ENCODE measurements at regions not wholly inside any gene's neighbourhood (a gene's known extent, or its start where the extent isn't known, plus 50 kb on each side); places are given as distances from the start of the nearest gene placed in this dataset.

GRCh38 chr3:13716540-13717221 lies 163.2 kb downstream of the WNT7A start (continued):
- TF ChIP-seq REST (IDR thresholded peaks at IDR 0.05; ENCODE audit: unreplicated experiment) (no peak), POLR2AphosphoS5 (IDR thresholded peaks at IDR 0.05; ENCODE audit: low read depth) (no peak), STAT1 (IDR thresholded peaks at IDR 0.05; ENCODE audit: unreplicated experiment) (no peak), ZNF114 (CRISPR knock-in tag; IDR thresholded peaks at IDR 0.05) (no peak), CREB1 (CRISPR knock-in tag; IDR thresholded peaks at IDR 0.05; ENCODE audit: low read depth) (no peak), JUNB (IDR thresholded peaks at IDR 0.05; ENCODE audit: unreplicated experiment) (no peak)

GRCh38 chr3:13715961-13716360 lies 163.9 kb downstream of the WNT7A start:
- Mint-ChIP-seq H3K27ac (no peak overlapping the region), H3K36me3 (ENCODE audit: low read depth) (peaks cover 13% of the 10 kb centered on the region), H3K4me1 (peaks cover 9% of the 10 kb centered on the region; the same call in 2 of the 3 replicates), H3K27me3 (ENCODE audit: insufficient read depth, low read depth, poor library complexity) (peaks cover 14% of the 10 kb centered on the region), H3K9me3 (peaks cover 39% of the 10 kb centered on the region), H3K4me3 (no peak overlapping the region)
- no peaks in the 10 kb centered on the region for H4K20me1 ChIP-seq (replicated peaks; ENCODE audit: insufficient read depth)
- H3K27me3 ChIP-seq (ENCODE audit: insufficient read depth) = no peaks in the 10 kb centered on the region
- H2AFZ ChIP-seq = no peak overlapping the region
- H3K36me3 ChIP-seq (ENCODE audit: insufficient read depth) = no peaks in the 10 kb centered on the region
- H3F3A ChIP-seq (replicated peaks; ENCODE audit: low read depth) = no peaks in the 10 kb centered on the region
- H3K9me2 ChIP-seq (ENCODE audit: insufficient read depth) = no peaks in the 10 kb centered on the region
- no peak overlapping the region for H3K27ac ChIP-seq (ENCODE audit: low read depth)
- no peak overlapping the region for H3K4me3 ChIP-seq
- no peak for DNase-seq (ENCODE audit: low spot score)
- no peaks in the 10 kb centered on the region; the same call in 1 of the 2 replicates for H3K4me1 ChIP-seq (ENCODE audit: insufficient read depth)
- no peak overlapping the region for H3K4me2 ChIP-seq
- no peaks in the 10 kb centered on the region for H3K79me2 ChIP-seq (replicated peaks; ENCODE audit: insufficient read depth)
- no peak for ATAC-seq
- TF ChIP-seq POLR2AphosphoS5 (IDR thresholded peaks at IDR 0.05; ENCODE audit: low read depth) = no peak
- TF ChIP-seq ZNF331 (CRISPR knock-in tag; IDR thresholded peaks at IDR 0.05; ENCODE audit: low read depth) = no peak
- TF ChIP-seq NANOG (IDR thresholded peaks at IDR 0.05; ENCODE audit: borderline replicate concordance) = no peak
- TF ChIP-seq REST (IDR thresholded peaks at IDR 0.05; ENCODE audit: unreplicated experiment) = no peak
- TF ChIP-seq ETS1 (IDR thresholded peaks at IDR 0.05) = no peak
- no peak for TF ChIP-seq EZH2phosphoT487 (IDR thresholded peaks at IDR 0.05; ENCODE audit: unreplicated experiment)
- no peak for TF ChIP-seq CREB1 (CRISPR knock-in tag; IDR thresholded peaks at IDR 0.05; ENCODE audit: low read depth)
- TF ChIP-seq ZNF114 (CRISPR knock-in tag; IDR thresholded peaks at IDR 0.05) = no peak
- no peak for TF ChIP-seq STAT1 (IDR thresholded peaks at IDR 0.05; ENCODE audit: unreplicated experiment)
- TF ChIP-seq EZH2 (IDR thresholded peaks at IDR 0.05; ENCODE audit: low read depth, unreplicated experiment) = no peak

Measured in GM23338 (cell line).